GM19438 (cell line): ENCODE measurements at regions not wholly inside any gene's neighbourhood (a gene's known extent, or its start where the extent isn't known, plus 50 kb on each side); places are given as distances from the start of the nearest gene placed in this dataset.

Experiments
- ATAC-seq: cut with Tn5 transposase; IDR thresholded peaks from one replicate; pipeline ENCODE4 v1.9.1; 2021; ENCODE audit warnings: low read depth; ENCODE audit not compliant: unreplicated experiment

DNA sequence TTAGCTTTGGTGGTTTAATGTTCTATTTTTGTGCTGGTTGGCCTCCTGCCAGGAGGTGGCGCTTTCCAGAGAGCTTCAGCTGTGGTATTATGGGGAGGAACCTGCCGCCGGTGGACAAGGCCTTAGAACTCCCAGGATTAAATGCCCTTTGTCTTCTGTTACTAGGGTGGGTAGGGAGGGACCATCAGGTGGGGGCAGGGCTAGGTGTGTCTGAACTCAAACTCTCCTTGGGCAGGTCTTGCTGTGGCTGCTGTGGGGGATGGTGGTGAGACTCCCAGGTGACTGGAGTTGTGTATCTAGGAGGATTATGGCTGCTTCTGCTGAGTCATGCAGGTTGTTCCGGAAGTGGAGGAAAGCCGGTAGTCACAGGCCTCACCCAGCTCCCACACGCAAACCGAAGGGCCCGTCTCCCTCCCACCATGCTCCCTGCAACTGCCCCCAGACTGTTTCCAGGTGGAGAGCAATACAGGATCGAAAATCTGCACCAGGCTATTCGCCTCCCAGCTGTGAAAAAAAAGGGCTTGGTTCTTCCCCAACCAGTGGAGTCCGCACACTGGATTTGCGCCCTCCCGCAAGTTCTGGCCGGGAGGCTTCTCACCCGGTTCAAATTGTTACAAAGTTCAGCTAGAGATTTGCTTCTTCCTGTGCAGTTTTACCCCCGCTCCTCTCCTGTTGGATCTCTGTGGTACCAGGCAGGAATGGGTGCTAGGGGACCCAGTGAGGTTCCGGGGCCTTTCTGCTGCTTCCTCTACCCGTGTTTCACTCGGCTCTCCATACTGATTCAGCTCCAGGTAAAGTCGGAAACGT, 220.5 kb downstream of the CENPF start:
- no peak for ATAC-seq

GRCh38 chr1:214824763-214825162, 221.8 kb downstream of the CENPF start:
- ATAC-seq, result no peak

GRCh38 chr1:214826619-214827018, 223.6 kb downstream of the CENPF start:
- no peak for ATAC-seq

DNA sequence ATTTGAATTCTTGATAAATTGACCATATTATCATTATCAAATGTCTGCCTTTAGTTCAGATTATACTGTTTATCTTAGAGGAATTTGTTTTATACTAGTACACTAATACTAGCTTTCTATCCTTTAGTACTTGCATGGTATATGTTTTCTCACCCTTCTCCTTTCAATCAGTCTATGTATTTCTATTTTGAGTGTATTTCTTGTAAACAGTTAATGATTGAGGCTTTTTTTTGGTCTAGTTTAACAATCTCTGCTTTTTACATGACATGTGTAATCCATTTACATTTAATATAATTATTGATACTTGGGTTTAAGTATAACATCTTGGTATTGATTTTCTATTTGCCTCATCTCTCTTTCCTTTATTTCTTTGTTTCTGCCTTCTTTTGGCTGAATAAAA, 224.9 kb downstream of the CENPF start:
- no peak for ATAC-seq

- ATAC-seq, result no peak
These were observed 227.9 kb downstream of the CENPF start for GRCh38 chr1:214830941-214831340.

- no peak for ATAC-seq
These were observed 229.0 kb downstream of the CENPF start for GRCh38 chr1:214831956-214832355.

GRCh38 chr1:214833178-214833756, 230.3 kb downstream of the CENPF start:
- ATAC-seq, result no peak

- ATAC-seq, result no peak
These were observed 234.4 kb downstream of the CENPF start for GRCh38 chr1:214837376-214837775.

GRCh38 chr1:214838351-214838750, 235.4 kb downstream of the CENPF start:
- ATAC-seq, result no peak

DNA sequence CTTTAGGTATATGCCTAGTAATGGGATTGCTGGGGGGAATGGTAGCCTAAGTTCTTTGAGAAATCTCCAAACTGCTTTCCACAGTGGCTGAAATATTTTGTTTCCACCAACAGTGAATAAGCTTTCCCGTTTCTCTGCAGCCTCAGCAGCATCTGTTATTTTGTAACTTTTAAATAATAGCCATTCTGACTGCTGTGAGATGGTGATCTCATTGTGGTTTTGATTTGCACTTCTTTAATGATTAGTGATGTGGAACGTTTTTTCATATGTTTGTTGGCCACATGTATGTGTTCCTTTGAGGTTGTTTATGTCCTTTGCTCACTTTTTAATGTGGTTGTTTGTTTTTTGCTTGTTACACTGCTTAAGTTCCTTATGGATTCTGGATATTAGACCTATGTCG, 237.4 kb downstream of the CENPF start:
- no peak for ATAC-seq

- ATAC-seq, result no peak
These were observed 239.7 kb upstream of the KCNK2 start for GRCh38 chr1:214842856-214843255.

DNA sequence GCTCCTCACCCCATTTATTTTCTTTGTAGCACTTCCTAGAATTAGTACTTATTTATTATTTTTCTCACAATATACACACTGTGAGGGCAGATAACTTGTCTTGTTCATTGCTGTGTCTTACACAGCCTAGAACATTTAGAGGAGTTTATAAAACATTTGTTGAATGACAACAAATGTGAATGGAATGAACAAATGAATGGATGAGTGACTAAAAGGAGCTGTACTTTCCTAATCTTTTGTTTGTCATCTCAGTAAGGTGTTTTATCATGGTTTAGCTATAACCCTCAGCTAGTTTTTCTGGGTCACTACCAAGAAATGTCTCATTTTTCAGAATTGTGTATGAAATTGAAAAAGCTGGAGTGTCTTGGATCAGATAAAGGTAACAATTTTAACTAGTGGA, 239.3 kb upstream of the KCNK2 start:
- no peak for ATAC-seq

DNA sequence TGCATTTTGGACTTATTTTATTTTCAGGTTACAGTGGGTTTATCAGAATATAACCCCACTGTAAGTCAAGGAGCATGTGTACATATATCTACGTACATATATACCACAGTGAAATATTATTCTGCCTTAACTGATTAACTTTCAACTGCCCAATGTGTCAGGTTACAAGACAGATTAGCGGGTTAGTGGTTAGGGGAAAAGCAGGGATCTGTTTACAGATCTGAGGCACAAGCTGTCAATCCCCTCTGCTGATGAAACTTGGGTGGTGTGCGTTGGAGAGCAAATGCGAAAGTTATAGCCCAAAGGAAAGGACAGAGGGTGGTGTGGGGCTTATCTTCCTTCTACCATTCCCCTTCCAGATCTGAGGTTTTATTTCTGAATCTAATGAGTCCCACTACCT, 238.2 kb upstream of the KCNK2 start:
- no peak for ATAC-seq

DNA sequence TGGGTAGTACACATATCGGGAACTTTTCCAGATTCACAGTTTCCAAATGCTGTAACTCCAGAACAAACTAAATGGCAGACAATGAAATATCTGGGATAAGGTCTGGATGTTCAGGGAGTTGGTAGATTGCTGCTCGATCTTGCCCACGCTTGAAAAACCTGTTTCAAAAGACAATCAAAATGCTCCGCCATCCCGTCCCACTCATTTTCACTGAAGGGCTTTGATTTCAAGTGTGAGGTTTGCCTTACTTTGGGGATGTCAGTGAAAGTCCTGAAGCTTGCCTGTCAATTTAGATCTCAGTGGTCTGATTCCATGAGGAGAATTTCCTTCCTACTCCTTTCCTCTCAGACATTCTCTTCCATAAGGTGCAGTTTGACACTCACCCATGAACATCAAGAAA, 236.3 kb upstream of the KCNK2 start:
- ATAC-seq, result no peak

- ATAC-seq, result no peak
These were observed 235.3 kb upstream of the KCNK2 start for GRCh38 chr1:214847071-214847810.

DNA sequence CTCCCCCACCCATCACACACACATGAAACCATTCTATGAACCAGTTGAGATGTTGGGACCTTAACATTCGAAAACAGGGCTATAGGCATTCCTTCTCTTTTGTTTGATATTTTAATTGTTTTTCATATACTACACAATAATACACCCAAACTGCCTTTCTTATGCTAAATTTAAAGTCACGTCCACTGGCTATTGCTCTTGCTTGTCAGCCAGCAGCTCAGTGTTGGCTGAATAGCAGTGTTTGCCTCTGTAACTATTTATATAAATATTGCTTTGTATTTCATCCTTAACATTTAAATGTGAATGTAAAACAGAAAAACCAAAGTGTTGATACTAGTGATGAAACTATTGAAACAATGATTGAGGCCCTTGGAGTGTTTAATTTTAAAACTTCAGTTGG, 234.4 kb upstream of the KCNK2 start:
- no peak for ATAC-seq

DNA sequence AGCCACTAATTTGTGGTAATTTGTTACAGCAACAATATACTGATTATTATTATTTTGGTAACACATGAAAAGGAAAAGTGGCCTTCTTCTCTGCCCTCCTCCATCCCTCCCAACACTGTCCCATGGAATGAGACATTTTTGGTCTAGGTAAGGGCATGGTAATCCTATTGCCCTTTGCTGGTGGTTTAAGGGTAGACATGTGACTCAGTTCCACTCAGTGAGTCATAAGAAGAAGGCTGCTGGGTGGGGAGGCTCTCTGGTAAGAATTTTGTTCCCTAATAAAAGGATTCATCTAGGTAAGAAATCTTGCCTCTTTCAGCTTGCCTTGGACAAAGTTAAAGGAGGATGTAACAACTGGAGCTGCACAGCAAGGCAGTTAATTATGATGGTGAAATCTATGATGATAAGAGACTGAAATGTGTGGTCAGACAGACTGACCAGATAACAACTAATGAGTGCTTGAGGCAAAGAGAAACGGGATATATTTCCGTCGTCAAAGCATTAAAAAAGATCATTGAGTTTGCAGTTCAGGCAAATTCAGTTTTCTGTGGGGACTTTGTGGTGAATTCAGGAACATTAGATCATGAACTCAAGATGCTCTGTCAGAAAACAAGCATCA, 232.0 kb upstream of the KCNK2 start:
- ATAC-seq, result no peak

- no peak for ATAC-seq
These were observed 229.2 kb upstream of the KCNK2 start for GRCh38 chr1:214853340-214853739.

DNA sequence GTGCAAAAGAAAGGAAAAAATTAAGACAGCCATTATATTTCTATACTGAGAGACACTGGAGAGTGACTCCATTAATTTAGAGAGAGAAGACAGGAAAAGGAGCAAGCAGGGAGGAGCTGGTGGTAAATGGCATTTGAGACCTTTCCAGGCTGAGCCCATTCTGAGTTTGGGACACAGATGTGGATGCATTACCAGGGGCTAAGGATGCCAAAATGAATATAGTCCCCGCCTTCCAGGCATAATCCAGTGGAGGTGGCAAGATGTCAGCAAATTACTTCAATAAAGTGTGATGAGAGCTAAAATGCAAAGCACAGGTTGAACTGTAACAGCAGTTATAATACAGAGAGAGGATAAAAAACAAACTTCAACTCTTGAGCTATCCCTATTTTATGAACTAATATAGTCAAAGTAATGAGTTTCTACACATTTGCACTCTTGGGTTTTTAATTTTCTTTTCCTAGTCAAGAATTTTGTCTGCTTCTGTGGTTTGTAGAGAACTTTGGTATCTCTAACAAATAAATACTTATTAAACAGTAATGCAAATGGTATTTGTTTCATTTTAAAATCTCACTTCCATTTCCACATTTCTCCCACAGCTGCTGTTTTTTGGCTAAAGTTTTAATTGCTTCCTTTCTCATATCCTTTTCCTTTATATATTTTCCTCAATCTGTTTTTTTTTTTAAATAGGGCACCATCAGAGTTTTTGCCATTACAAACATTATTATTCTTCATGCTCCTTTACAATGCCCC, 228.2 kb upstream of the KCNK2 start:
- ATAC-seq, result no peak

DNA sequence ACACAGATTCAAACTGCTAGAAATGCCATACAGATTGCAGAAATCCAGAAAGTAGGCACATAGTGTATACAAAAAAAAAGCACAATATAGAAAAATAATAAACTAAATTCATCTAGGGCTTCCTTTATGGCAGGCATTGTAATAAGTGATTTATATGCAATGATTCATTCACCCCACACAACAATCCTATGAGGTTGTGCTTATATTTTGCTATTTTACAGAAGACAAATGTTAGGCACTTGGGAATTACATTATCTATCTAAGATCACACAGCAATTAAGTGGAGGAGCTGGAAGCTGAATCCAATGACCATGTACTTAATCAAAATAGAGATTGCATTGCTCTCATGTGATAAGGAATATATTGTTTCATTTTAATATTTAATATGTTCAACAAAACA, 225.7 kb upstream of the KCNK2 start:
- ATAC-seq, result no peak

DNA sequence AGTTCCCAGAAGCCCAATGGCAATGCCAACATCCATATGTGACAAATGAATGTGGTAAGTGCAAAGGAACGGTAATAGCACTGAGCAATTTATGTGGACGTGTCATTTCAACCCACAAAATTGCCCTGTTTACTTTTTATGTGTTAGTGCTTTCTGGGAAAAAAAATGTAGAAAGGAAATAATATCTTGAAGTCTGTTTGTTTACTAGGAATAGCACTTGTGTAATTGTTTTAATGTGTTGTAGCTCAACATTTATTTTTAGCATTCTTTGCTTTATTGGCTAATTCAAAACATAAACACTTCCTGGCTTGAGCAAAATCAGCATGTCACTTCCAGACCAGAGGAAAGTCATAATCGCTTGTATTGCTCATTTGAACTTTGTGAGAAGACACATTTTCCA, 224.8 kb upstream of the KCNK2 start:
- no peak for ATAC-seq
